Lung (tissue), 11 donors: ENCODE measurements at regions not wholly inside any gene's neighbourhood (a gene's known extent, or its start where the extent isn't known, plus 50 kb on each side); places are given as distances from the start of the nearest gene placed in this dataset.

ENCODE experiments used
- ATAC-seq: fragments of 200-7000 bp; cut with Tn5 transposase; one replicate; pipeline ENCODE4 v1.9.1; 2020; ENCODE audit warnings: moderate number of reproducible peaks; ENCODE audit not compliant: insufficient read depth, low FRiP score
- DNase-seq, 3 donors: peaks; one replicate each; pipeline ENCODE4 v3.0.0-alpha.2; 2013 to 2017
- H3K27ac ChIP-seq, 2 donors: one replicate each; pipeline ENCODE4 v1.5.1; 2013; ENCODE audit warnings: mild to moderate bottlenecking in 2 of 2, moderate library complexity in 2 of 2, control low read depth in 1 of 2, inconsistent platforms in 1 of 2, low read depth in 1 of 2, low read length in 1 of 2
- H3K27me3 ChIP-seq, 3 donors: one replicate each; pipeline ENCODE4 v1.5.1; 2013; ENCODE audit warnings: low read length in 2 of 3; ENCODE audit not compliant: control insufficient read depth in 3 of 3, insufficient read depth in 3 of 3
- H3K36me3 ChIP-seq, 4 donors: one replicate each; pipeline ENCODE4 v1.5.1; 2013; ENCODE audit warnings: low read length in 4 of 4, mild to moderate bottlenecking in 1 of 4, moderate library complexity in 1 of 4; ENCODE audit not compliant: control insufficient read depth in 4 of 4, insufficient read depth in 4 of 4
- H3K4me1 ChIP-seq, 5 donors: one replicate each; pipeline ENCODE4 v1.5.1; 2013; ENCODE audit warnings: low read length in 5 of 5, mild to moderate bottlenecking in 2 of 5, moderate library complexity in 1 of 5; ENCODE audit not compliant: control insufficient read depth in 5 of 5, insufficient read depth in 5 of 5
- H3K4me3 ChIP-seq: one replicate; pipeline ENCODE4 v1.5.1; 2013; ENCODE audit warnings: mild to moderate bottlenecking, control low read depth, moderate library complexity
- H3K9ac ChIP-seq, 2 donors: one replicate each; pipeline ENCODE4 v1.5.1; 2013; ENCODE audit warnings: low read length in 2 of 2, control low read depth in 1 of 2; ENCODE audit not compliant: insufficient read depth in 1 of 2
- H3K9me3 ChIP-seq, 4 donors: one replicate each; pipeline ENCODE4 v1.5.1; 2013; ENCODE audit warnings: low read length in 3 of 4, mild to moderate bottlenecking in 1 of 4, moderate library complexity in 1 of 4; ENCODE audit not compliant: control insufficient read depth in 4 of 4, insufficient read depth in 3 of 4
- WGBS, 2 donors: extraction: QIAGEN DNeasy Blood & Tissue Kit; methylation state at CpG; one replicate each; pipeline ENCODE4 v1.1.7; 2013; 5-methylcytosine and 5-hydroxymethylcytosine counted together
- TF ChIP-seq, protein P1 (sequence below): IDR thresholded peaks from 2 replicates; pipeline ENCODE4 v1.5.1; 2012; ENCODE audit warnings: mild to moderate bottlenecking; ENCODE audit errors: control extremely low read depth, extremely low read depth
- donor health status: control.
- donor health status: control.
- donor health status: Bipolar disorder and iron deficiency.
- donor health status: healthy.
- donor health status: DM: yes; HTN: yes; CAD: no.

DNA sequence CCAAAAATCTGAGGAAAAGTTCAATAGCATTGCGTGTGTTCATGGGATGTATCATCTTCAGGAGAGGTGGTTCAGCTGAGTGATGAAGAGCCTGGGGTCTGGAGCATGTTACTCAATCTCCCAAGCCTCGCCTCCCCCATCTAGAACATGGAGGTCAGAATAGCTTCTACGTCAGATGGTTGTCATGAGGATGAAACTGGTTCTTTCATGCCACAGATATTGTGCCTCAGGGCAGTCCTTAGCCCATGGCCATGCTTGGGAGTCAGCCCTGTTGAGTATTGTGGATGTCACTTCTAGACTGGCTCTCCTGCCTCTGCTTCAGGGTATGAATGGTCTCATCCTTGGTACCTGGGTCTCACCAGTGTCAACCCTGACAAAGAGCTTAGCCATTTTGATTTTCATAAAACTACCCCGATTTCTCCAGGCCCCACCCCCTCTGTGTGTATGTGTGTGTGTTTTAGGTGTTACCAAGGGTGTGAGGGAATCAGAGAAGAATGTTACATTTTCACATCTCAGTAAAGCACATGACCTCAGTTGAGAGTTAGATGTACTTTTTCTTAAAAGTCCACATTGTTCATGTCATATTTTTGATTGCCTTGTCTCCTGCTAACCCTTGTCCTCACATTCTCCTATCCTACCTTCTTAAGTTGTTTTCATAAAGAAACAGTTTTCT lies 97.8 kb upstream of the CD180 start:
- 95 to 97% methylated on average over 4 of the region's 4 CpGs for WGBS, 2 donors

DNA sequence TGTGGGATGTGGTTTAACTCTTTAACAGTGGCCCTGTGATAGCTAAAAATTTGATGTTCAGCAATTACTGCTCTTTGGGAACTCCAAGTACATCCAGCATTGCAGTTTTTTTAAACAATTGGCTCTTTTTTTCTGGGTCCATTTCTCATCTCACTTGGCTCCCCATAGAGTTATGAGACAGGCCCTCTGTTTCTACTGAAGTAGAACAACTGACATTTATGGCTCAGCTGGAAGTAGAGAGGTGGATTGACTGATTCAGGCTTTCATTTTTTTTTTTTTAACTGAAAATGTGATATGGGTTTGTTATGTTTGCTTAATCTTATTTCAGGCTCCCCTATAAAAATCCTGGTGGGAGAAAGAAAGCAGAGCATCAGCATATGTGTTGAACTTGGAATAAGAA lies 96.6 kb upstream of the CD180 start:
- TF ChIP-seq, protein P1, sequence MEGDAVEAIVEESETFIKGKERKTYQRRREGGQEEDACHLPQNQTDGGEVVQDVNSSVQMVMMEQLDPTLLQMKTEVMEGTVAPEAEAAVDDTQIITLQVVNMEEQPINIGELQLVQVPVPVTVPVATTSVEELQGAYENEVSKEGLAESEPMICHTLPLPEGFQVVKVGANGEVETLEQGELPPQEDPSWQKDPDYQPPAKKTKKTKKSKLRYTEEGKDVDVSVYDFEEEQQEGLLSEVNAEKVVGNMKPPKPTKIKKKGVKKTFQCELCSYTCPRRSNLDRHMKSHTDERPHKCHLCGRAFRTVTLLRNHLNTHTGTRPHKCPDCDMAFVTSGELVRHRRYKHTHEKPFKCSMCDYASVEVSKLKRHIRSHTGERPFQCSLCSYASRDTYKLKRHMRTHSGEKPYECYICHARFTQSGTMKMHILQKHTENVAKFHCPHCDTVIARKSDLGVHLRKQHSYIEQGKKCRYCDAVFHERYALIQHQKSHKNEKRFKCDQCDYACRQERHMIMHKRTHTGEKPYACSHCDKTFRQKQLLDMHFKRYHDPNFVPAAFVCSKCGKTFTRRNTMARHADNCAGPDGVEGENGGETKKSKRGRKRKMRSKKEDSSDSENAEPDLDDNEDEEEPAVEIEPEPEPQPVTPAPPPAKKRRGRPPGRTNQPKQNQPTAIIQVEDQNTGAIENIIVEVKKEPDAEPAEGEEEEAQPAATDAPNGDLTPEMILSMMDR: no peak
- DNase-seq: no peak

More for the DNA sequence above, 97.8 kb upstream of the CD180 start:
- H3K9ac ChIP-seq: no peak overlapping the region
- peaks cover 0 to 42% (median 18%) of the 10 kb centered on the region in 5 donors for H3K4me1 ChIP-seq
- H3K9me3 ChIP-seq: peaks cover 0 to 4% (median 0%) of the 10 kb centered on the region in 4 donors
- no peak overlapping the region for H3K4me3 ChIP-seq
- H3K36me3 ChIP-seq: no peaks in the 10 kb centered on the region
- TF ChIP-seq, protein P1: no peak
- no peak for DNase-seq
- no peak for ATAC-seq
- no peaks in the 10 kb centered on the region for H3K27me3 ChIP-seq
- H3K27ac ChIP-seq: no peak overlapping the region

DNA sequence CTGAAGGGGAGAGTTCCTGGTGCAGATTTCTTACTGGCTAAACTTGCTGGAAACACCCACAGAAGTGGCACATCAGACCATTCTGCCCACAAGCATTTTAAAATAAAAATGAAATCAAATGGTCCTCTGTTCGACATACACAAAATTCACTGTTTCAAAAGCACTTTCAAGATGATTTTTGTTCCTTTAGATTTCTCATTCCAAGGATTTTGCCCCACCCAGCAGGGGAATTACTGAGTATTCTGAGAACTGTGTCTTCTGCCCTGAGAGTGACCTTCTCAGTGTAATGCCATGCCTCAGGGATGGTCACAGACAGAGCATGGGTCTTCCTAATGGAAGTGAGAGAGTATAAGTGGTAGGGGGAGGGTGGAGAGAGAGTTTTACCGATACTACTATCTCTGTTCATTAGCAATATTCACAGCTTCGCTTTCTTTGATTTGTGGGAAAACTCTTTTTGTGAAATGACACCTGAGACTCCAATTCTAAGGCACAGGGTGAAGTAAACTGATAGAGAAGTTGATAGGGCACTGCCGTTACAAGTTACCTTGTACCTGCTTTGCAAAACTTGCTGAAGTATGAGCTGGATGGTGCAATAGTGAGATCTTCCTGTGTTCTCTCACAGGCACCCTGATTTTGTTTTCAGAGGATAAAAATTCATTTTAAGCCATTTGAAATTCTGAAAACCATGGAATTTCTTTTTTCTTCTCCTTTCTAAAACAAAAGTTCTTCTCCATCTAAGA lies 95.8 kb upstream of the CD180 start:
- TF ChIP-seq, protein P1: no peak
- no peak overlapping the region for H3K4me3 ChIP-seq
- no peaks in the 10 kb centered on the region for H3K36me3 ChIP-seq
- H3K27ac ChIP-seq: no peak overlapping the region
- no peaks in the 10 kb centered on the region for H3K27me3 ChIP-seq
- peaks cover 0 to 2% (median 0%) of the 10 kb centered on the region in 4 donors for H3K9me3 ChIP-seq
- DNase-seq (no peak), ATAC-seq (no peak)
- H3K4me1 ChIP-seq: peaks cover 0 to 52% (median 23%) of the 10 kb centered on the region in 5 donors
- WGBS, 2 donors: 84 to 89% methylated on average over 4 of the region's 4 CpGs
- no peak overlapping the region for H3K9ac ChIP-seq

More for the DNA sequence above, 96.6 kb upstream of the CD180 start:
- H3K27ac ChIP-seq: no peak overlapping the region
- peaks cover 0 to 43% (median 17%) of the 10 kb centered on the region in 5 donors for H3K4me1 ChIP-seq
- no peaks in the 10 kb centered on the region for H3K36me3 ChIP-seq
- H3K4me3 ChIP-seq: no peak overlapping the region
- peaks cover 0 to 4% (median 0%) of the 10 kb centered on the region in 4 donors for H3K9me3 ChIP-seq
- H3K9ac ChIP-seq: no peak overlapping the region
- H3K27me3 ChIP-seq: no peaks in the 10 kb centered on the region
- no peak for ATAC-seq
